Urinary bladder (tissue), 3 donors: ENCODE measurements at regions not wholly inside any gene's neighbourhood (a gene's known extent, or its start where the extent isn't known, plus 50 kb on each side); places are given as distances from the start of the nearest gene placed in this dataset.
A peak's percentile ranks its signal among the peaks of the same experiment; 100 is the strongest.

Source experiments
- DNase-seq: peaks from one replicate; pipeline ENCODE4 v3.0.0-alpha.2; 2015; ENCODE audit errors: extremely low spot score
- H3K27ac ChIP-seq: one replicate; pipeline ENCODE4 v1.5.1; 2013; ENCODE audit warnings: low read depth, mild to moderate bottlenecking, moderate library complexity
- H3K36me3 ChIP-seq: one replicate; pipeline ENCODE4 v1.6.1; 2013; ENCODE audit warnings: mild to moderate bottlenecking, moderate library complexity; ENCODE audit not compliant: insufficient read depth
- H3K4me1 ChIP-seq: one replicate; pipeline ENCODE4 v1.6.1; 2013; ENCODE audit warnings: mild to moderate bottlenecking, moderate library complexity; ENCODE audit not compliant: insufficient read depth
- H3K4me3 ChIP-seq: one replicate; pipeline ENCODE4 v1.5.1; 2013; ENCODE audit warnings: low read depth, low read length
- WGBS: extraction: QIAGEN DNeasy Blood & Tissue Kit; methylation state at CpG from one replicate; pipeline ENCODE4 v1.1.7; 2013; 5-methylcytosine and 5-hydroxymethylcytosine counted together
- donor health status: healthy with polysubstance abuse.
- donor health status: healthy.

DNA sequence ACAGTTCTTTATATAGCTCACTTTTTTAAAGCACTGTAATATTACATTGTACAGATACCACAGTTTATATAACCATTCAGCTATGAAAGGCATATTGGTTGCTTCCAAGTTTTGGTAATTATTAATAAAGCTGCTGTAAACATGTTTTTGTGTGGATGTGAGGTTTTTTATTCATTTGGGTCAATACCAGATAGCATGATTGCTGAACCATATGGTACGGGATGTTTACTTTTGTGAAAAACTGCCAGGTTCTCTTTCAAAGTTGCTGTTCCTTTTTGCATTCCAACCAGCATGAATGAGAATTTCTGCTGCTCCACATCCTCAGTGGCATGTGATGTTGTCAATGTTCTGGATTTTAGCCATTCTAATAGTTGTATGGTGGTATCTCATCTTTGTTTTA is 439.6 kb upstream of the NMUR2 start:
- Histone ChIP-seq H3K4me1 (no peaks in the 10 kb centered on the region), H3K36me3 (no peaks in the 10 kb centered on the region), H3K27ac (no peak overlapping the region), H3K4me3 (no peak overlapping the region)
- WGBS, result 50% methylated on average over 1 of the region's 1 CpG
- DNase-seq, result no peak

GRCh38 chr5:152853361-152853760 is 448.3 kb upstream of the NMUR2 start:
- Histone ChIP-seq H3K36me3 (no peaks in the 10 kb centered on the region), H3K27ac (no peak overlapping the region), H3K4me3 (no peak overlapping the region), H3K4me1 (no peaks in the 10 kb centered on the region)
- no peak for DNase-seq
- 70% methylated on average over 2 of the region's 2 CpGs for WGBS

GRCh38 chr5:152855441-152855840 is 450.4 kb upstream of the NMUR2 start:
- DNase-seq, result no peak
- Histone ChIP-seq H3K4me1 (no peaks in the 10 kb centered on the region), H3K4me3 (no peak overlapping the region), H3K27ac (no peak overlapping the region), H3K36me3 (no peaks in the 10 kb centered on the region)
- WGBS, result 27% methylated on average over 4 of the region's 4 CpGs

DNA sequence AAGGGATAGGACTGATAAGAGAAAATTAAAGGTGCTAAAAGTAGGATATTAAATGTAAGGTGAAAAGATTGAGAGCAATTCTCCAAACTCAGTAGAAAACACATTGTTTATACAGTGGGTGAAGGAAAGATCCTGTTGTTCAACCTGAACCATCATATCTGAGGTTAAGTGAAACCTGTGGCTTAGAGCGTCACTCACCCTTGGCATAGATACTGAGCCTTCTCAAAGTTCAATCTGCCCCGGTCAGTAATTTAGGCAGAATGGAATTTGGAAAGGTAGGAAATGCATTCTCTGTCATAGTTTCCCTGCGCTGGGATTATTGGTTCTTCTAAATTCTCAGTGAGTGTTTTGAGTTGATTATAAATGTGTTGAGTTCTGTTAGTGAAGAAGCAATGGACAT is 456.2 kb upstream of the NMUR2 start:
- Histone ChIP-seq H3K4me1 (no peaks in the 10 kb centered on the region), H3K36me3 (no peaks in the 10 kb centered on the region), H3K27ac (peak overlapping the region; percentile 23), H3K4me3 (no peak overlapping the region)
- 83% methylated on average over 3 of the region's 3 CpGs for WGBS
- DNase-seq, result no peak

DNA sequence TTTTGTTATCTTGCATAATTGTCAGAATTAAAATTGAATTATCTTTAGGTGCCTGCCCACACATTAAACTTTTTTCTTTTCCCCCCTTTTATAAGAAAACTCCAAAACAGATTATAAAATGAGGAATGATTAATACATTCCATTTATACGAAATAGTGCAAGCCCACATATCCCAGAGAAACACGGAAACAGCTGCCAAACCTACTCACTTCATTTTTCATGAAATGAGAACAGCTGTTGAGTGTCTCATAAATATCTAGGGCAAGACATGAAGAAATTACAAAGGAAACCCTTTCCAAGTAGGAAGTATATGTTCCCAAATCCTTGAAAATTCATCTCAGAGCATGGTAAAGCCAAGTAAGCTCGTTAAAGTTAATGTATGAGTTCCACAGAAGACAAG is 459.4 kb upstream of the NMUR2 start:
- no peak overlapping the region for H3K27ac ChIP-seq
- no peak overlapping the region for H3K4me3 ChIP-seq
- WGBS, result 24% methylated on average over 3 of the region's 3 CpGs
- no peaks in the 10 kb centered on the region for H3K36me3 ChIP-seq
- H3K4me1 ChIP-seq, result no peaks in the 10 kb centered on the region
- peak; percentile 8 for DNase-seq

- Histone ChIP-seq H3K4me1 (no peaks in the 10 kb centered on the region), H3K36me3 (no peaks in the 10 kb centered on the region), H3K4me3 (no peak overlapping the region), H3K27ac (no peak overlapping the region)
- peak; percentile 1 for DNase-seq
Observed at GRCh38 chr5:152864991-152865390, 459.9 kb upstream of the NMUR2 start.

GRCh38 chr5:152869971-152870370 is 464.9 kb upstream of the NMUR2 start:
- Histone ChIP-seq H3K4me1 (no peaks in the 10 kb centered on the region), H3K4me3 (no peak overlapping the region), H3K27ac (no peak overlapping the region), H3K36me3 (no peaks in the 10 kb centered on the region)
- 90% methylated on average over 4 of the region's 4 CpGs for WGBS
- no peak for DNase-seq

GRCh38 chr5:152882621-152883020 is 477.5 kb upstream of the NMUR2 start:
- 51% methylated on average over 2 of the region's 2 CpGs for WGBS
- Histone ChIP-seq H3K4me1 (no peaks in the 10 kb centered on the region), H3K27ac (no peak overlapping the region), H3K36me3 (no peaks in the 10 kb centered on the region), H3K4me3 (no peak overlapping the region)
- no peak for DNase-seq

DNA sequence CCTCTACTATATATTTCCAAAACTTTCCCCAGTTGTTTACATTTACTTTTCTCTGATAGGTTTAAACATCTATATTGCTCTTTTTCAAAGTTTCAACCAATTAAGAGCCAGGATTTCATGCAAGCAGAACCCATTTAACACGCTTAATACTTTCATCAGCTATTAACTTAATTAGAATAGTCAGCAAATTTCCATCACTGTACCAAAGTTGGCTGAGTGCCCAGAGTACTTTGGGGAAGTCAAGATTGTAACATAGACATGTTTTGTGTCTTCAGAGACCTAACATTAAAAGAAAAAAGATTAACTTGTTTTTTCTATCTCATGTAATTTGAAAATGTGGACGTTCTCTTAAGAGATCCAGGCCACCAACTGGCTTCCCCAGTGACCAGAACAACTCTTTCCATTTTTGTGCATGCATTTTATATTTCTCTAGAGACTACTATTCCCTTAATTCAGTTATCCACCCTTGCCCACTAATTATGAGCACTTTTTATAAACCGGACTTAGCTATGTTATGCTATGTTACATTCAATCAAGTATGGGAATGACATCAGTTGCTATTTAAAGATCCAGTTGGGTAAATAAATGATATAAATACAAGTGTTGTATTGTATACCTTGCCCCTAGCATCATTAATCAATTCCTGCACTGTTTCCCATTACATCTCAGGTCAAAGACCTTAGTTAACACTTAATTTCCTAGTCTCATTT is 478.1 kb upstream of the NMUR2 start:
- H3K4me3 ChIP-seq, result no peak overlapping the region
- 43% methylated on average over 3 of the region's 3 CpGs for WGBS
- no peak for DNase-seq
- H3K27ac ChIP-seq, result no peak overlapping the region
- H3K36me3 ChIP-seq, result no peaks in the 10 kb centered on the region
- H3K4me1 ChIP-seq, result no peaks in the 10 kb centered on the region

DNA sequence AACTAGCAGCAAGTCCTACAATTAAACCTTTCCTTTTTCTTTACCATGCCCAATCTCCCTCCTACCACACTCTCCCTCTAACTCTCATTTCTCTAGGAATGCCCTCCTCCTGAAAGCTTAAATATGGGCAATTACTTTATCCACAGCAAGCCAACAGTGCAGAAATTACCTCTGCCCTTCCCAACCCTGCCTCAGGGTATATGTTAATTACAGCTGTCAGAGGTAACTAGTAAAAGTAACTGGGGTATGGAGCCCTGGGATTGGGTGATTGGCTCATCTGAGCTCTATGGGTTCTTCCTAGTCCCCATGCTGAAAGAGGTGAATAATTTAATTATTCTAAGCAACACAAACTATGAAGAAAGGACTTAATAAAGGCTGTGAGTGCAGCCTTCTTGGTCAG is 478.9 kb upstream of the NMUR2 start:
- DNase-seq, result no peak
- Histone ChIP-seq H3K36me3 (no peaks in the 10 kb centered on the region), H3K4me3 (no peak overlapping the region), H3K4me1 (no peaks in the 10 kb centered on the region), H3K27ac (no peak overlapping the region)

GRCh38 chr5:152900332-152900731 is 495.3 kb upstream of the NMUR2 start:
- no peak for DNase-seq
- H3K27ac ChIP-seq, result no peak overlapping the region
- no peak overlapping the region for H3K4me3 ChIP-seq
- WGBS, result 70% methylated on average over 2 of the region's 2 CpGs
- no peaks in the 10 kb centered on the region for H3K36me3 ChIP-seq
- no peaks in the 10 kb centered on the region for H3K4me1 ChIP-seq

DNA sequence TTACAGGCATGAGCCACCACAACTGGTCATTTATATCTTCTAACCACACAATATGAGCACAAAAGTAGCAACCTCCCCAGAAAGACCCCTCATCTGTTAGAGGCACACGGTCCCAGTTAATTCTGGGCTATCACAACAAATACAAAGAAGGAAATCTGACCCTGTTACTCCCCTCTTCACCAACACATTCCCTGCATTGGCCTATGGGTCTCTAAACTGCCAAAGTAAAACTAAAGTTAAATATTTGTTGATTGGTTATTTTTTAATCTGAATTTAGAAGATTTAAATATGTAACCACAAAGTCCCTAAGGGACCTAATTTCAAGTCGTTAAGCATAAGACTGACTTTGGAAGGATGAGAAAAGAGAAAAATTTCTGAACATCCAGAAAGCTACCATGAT is 496.7 kb upstream of the NMUR2 start:
- 69% methylated on average over 2 of the region's 2 CpGs for WGBS
- Histone ChIP-seq H3K27ac (no peak overlapping the region), H3K4me1 (no peaks in the 10 kb centered on the region), H3K4me3 (no peak overlapping the region), H3K36me3 (no peaks in the 10 kb centered on the region)
- DNase-seq, result no peak

GRCh38 chr5:152905286-152905685 is 500.2 kb upstream of the NMUR2 start:
- no peak overlapping the region for H3K4me3 ChIP-seq
- 24% methylated on average over 1 of the region's 1 CpG for WGBS
- DNase-seq, result no peak
- no peaks in the 10 kb centered on the region for H3K4me1 ChIP-seq
- no peaks in the 10 kb centered on the region for H3K36me3 ChIP-seq
- H3K27ac ChIP-seq, result no peak overlapping the region

DNA sequence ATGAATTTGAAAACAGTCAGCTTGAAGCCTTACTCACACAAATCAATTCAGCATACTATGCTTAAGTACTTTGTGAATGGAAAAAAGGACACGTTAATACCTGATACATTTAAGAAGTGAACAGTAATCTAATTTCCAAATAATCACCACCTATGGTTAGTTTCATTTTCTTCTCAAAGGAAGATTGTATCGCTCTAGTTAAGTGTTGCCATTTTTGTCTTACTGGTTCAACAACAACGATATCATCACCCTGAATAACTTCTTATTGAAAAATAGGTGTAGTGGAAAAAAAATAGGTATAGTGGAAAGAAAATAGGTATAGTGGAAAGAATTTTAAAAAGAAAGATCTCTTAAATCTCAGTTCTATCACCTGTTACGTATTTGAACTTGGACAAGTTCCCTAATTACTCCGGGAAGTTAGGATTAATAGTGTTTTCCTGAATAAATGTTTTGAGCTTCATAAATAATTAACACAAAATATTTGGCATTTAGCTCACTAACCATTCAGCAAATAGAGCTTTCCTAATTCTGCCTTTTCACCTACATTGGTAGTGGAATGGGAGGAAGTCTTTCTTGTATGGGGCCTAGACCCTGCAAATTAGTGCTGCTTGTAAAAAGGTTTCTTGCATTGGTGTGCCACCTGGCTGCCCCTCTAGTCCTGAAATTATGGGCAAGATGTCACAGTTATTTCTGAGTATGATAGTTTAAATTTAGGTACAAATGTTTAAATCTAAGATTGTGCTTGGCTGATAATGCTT is 502.6 kb upstream of the NMUR2 start:
- WGBS, result 87% methylated on average over 5 of the region's 5 CpGs
- no peaks in the 10 kb centered on the region for H3K4me1 ChIP-seq
- DNase-seq, result no peak
- H3K27ac ChIP-seq, result no peak overlapping the region
- H3K4me3 ChIP-seq, result no peak overlapping the region
- no peaks in the 10 kb centered on the region for H3K36me3 ChIP-seq
